ENCODE measurements at regions not wholly inside any gene's neighbourhood (a gene's known extent, or its start where the extent isn't known, plus 50 kb on each side); places are given as distances from the start of the nearest gene placed in this dataset.
"Not testable (repeated sequence)": the region's sequence is repeated elsewhere in the genome, so short reads cannot be mapped to it uniquely, and the experiment has no call there.

GRCh38 chr11:115660030-115660805 is 156.0 kb upstream of the CADM1 start:
- DNase-seq = no peak

GRCh38 chr11:115659061-115659963 is 155.1 kb upstream of the CADM1 start:
- DNase-seq = no peak

- no peak for DNase-seq
Measured at GRCh38 chr11:115657586-115657985, 153.4 kb upstream of the CADM1 start.

- DNase-seq = no peak
Measured at GRCh38 chr11:115656669-115657068, 152.5 kb upstream of the CADM1 start.

GRCh38 chr11:115656041-115656440 is 151.8 kb upstream of the CADM1 start:
- no peak for DNase-seq

- DNase-seq = no peak
Measured at GRCh38 chr11:115654792-115655191, 150.6 kb upstream of the CADM1 start.

GRCh38 chr11:115653926-115654325 is 149.7 kb upstream of the CADM1 start:
- no peak for DNase-seq

GRCh38 chr11:115653076-115653475 is 148.9 kb upstream of the CADM1 start:
- no peak for DNase-seq

- no peak for DNase-seq
Measured at GRCh38 chr11:115652496-115652895, 148.3 kb upstream of the CADM1 start.

- DNase-seq = no peak
Measured at GRCh38 chr11:115652094-115652493, 147.9 kb upstream of the CADM1 start.

GRCh38 chr11:115649461-115649860 is 145.2 kb upstream of the CADM1 start:
- DNase-seq = no peak

- DNase-seq = no peak
Measured at GRCh38 chr11:115645631-115646317, 141.6 kb upstream of the CADM1 start.

GRCh38 chr11:115644856-115645255 is 140.6 kb upstream of the CADM1 start:
- no peak for DNase-seq

GRCh38 chr11:115643549-115644270 is 139.5 kb upstream of the CADM1 start:
- DNase-seq = no peak

GRCh38 chr11:115642660-115643059 is 138.4 kb upstream of the CADM1 start:
- no peak for DNase-seq

GRCh38 chr11:115637599-115638241 is 133.5 kb upstream of the CADM1 start:
- no peak for DNase-seq

GRCh38 chr11:115636753-115637527 is 132.7 kb upstream of the CADM1 start:
- DNase-seq = no peak

GRCh38 chr11:115633977-115634376 is 129.8 kb upstream of the CADM1 start:
- DNase-seq = not testable (repeated sequence)

GRCh38 chr11:115632061-115632460 is 127.8 kb upstream of the CADM1 start:
- DNase-seq = no peak

- no peak for DNase-seq
Measured at GRCh38 chr11:115631609-115632008, 127.4 kb upstream of the CADM1 start.

- DNase-seq = no peak
Measured at GRCh38 chr11:115630214-115630613, 126.0 kb upstream of the CADM1 start.
